Bronchial epithelial cell (primary cell): ENCODE measurements at regions not wholly inside any gene's neighbourhood (a gene's known extent, or its start where the extent isn't known, plus 50 kb on each side); places are given as distances from the start of the nearest gene placed in this dataset.

Experiments
- DNase-seq: peaks from one replicate; pipeline ENCODE4 v3.0.0-alpha.2; 2010; ENCODE audit warnings: low read depth
- FAIRE-seq: peaks from 2 replicates; lab custom pipeline; 2011; peaks lifted over from hg19 to GRCh38; lab: Jason Lieb, UNC
- H3K27me3 ChIP-seq: 2 replicates; pipeline ENCODE4 v1.5.1; 2011; ENCODE audit warnings: low read length; ENCODE audit not compliant: control insufficient read depth, insufficient read depth
- H3K36me3 ChIP-seq: 2 replicates; pipeline ENCODE4 v1.5.1; 2011; ENCODE audit warnings: low read length; ENCODE audit not compliant: control insufficient read depth, insufficient read depth
- H3K4me3 ChIP-seq: 2 replicates; pipeline ENCODE4 v1.5.1; 2011; ENCODE audit warnings: mild to moderate bottlenecking, low read depth, low read length, control low read depth
- CTCF ChIP-seq: IDR thresholded peaks from 2 replicates; pipeline ENCODE4 v1.5.1; 2011; ENCODE audit warnings: mild to moderate bottlenecking, moderate library complexity, low read length, control low read depth, inconsistent platforms; ENCODE audit not compliant: insufficient read depth, severe bottlenecking

GRCh38 chr5:143494162-143494561 is 90.7 kb upstream of the NR3C1 start:
- no peak for TF ChIP-seq CTCF
- Histone ChIP-seq H3K27me3 (no peaks in the 10 kb centered on the region), H3K36me3 (no peaks in the 10 kb centered on the region), H3K4me3 (no peak overlapping the region)
- peak; percentile 88 for DNase-seq
- FAIRE-seq: no peak

- no peak overlapping the region for H3K4me3 ChIP-seq
- no peaks in the 10 kb centered on the region for H3K27me3 ChIP-seq
- H3K36me3 ChIP-seq: no peaks in the 10 kb centered on the region
- DNase-seq (no peak), FAIRE-seq (no peak)
- TF ChIP-seq CTCF: no peak
Measured at GRCh38 chr5:143492783-143493182, 89.3 kb upstream of the NR3C1 start.

- no peak for TF ChIP-seq CTCF
- DNase-seq (peak; percentile 47), FAIRE-seq (no peak)
- H3K4me3 ChIP-seq: no peak overlapping the region
- no peaks in the 10 kb centered on the region for H3K27me3 ChIP-seq
- no peaks in the 10 kb centered on the region for H3K36me3 ChIP-seq
Measured at GRCh38 chr5:143491646-143492045, 88.2 kb upstream of the NR3C1 start.

- FAIRE-seq (no peak), DNase-seq (no peak)
- no peak for TF ChIP-seq CTCF
- H3K36me3 ChIP-seq: no peaks in the 10 kb centered on the region
- no peak overlapping the region for H3K4me3 ChIP-seq
- H3K27me3 ChIP-seq: no peaks in the 10 kb centered on the region
Measured at GRCh38 chr5:143488381-143488780, 84.9 kb upstream of the NR3C1 start.

- DNase-seq: no peak
- TF ChIP-seq CTCF: no peak
- Histone ChIP-seq H3K36me3 (no peaks in the 10 kb centered on the region), H3K4me3 (no peak overlapping the region), H3K27me3 (no peaks in the 10 kb centered on the region)
- FAIRE-seq: no peak
Measured at GRCh38 chr5:143484601-143485000, 81.1 kb upstream of the NR3C1 start.
